K562 (cell line): ENCODE measurements at regions not wholly inside any gene's neighbourhood (a gene's known extent, or its start where the extent isn't known, plus 50 kb on each side); places are given as distances from the start of the nearest gene placed in this dataset.

Experiments used
- ATAC-seq: fragments of 200-7000 bp; cut with Tn5 transposase; 3 replicates; pipeline ENCODE4 v1.9.1; 2020; ENCODE audit warnings: moderate library complexity
- BruUV-seq: library from RNA; stranded (reverse); fragments of 400-500 nt; replicated peaks from 2 replicates; lab custom pipeline; 2021; lab: Mats Ljungman, UMichigan
- CTCF ChIA-PET: fragments of 300-600 bp; formaldehyde crosslinking; extraction: SDS; loops from one replicate; lab custom pipeline; 2021; ENCODE audit warnings: low intra/inter-chr PET ratio; lab: Yijun Ruan, JAX
- POLR2A ChIA-PET: fragments of 300-600, 350-650 bp; sonication (Branson Sonifier 250); formaldehyde crosslinking; extraction: SDS; loops from one replicate; lab custom pipeline; 2021; ENCODE audit warnings: antibody characterized with exemption, inconsistent platforms; lab: Yijun Ruan, JAX
- DNase-seq, 4 experiments: peaks; one replicate each; pipeline versions ENCODE4 v3.0.0 to v3.0.0-alpha.2; 2011 to 2018; ENCODE audit warnings: low spot score in 3 of 4, mixed read lengths in 3 of 4; ENCODE audit errors: extremely low read depth in 1 of 4
- FAIRE-seq: peaks from 2 replicates; lab custom pipeline; 2011; peaks lifted over from hg19 to GRCh38; lab: Jason Lieb, UNC
- H2AFZ ChIP-seq: 2 replicates; pipeline ENCODE4 v1.6.0; 2011; ENCODE audit warnings: low read depth, low read length, control low read depth, inconsistent platforms
- H3K27ac ChIP-seq: fragments of 200-600 bp; 3 replicates; pipeline ENCODE4 v1.8.0; 2011; ENCODE audit warnings: low read depth, mild to moderate bottlenecking, control low read depth, inconsistent platforms, low read length, moderate library complexity, mixed read lengths; ENCODE audit errors: extremely low read depth
- H3K27me3 ChIP-seq, 2 experiments: fragments of 300-600 bp in 1 of 2; 2 replicates in 1 of 2; 3 replicates in 1 of 2; pipeline versions ENCODE4 v1.6.0 to v1.8.0; 2011; ENCODE audit warnings: inconsistent platforms in 2 of 2, low read length in 2 of 2, mild to moderate bottlenecking in 1 of 2, mixed read lengths in 1 of 2, moderate library complexity in 1 of 2; ENCODE audit not compliant: control insufficient read depth in 2 of 2, insufficient read depth in 2 of 2
- H3K36me3 ChIP-seq: fragments of 300-600 bp; 3 replicates; pipeline ENCODE4 v1.8.0; 2011; ENCODE audit warnings: mild to moderate bottlenecking, low read length, inconsistent platforms; ENCODE audit not compliant: control insufficient read depth, insufficient read depth
- H3K4me1 ChIP-seq, 2 experiments: fragments of 200-600 bp in 1 of 2; replicated peaks in 1 of 2; 2 replicates in 1 of 2; 3 replicates in 1 of 2; pipeline versions ENCODE4 v1.5.1 to v1.8.0; 2011; ENCODE audit warnings: inconsistent platforms in 2 of 2, low read length in 2 of 2, mild to moderate bottlenecking in 1 of 2, mixed read lengths in 1 of 2, moderate library complexity in 1 of 2; ENCODE audit not compliant: control insufficient read depth in 2 of 2, insufficient read depth in 2 of 2
- H3K4me2 ChIP-seq: 2 replicates; pipeline ENCODE4 v1.6.1; 2011; ENCODE audit warnings: low read length, control low read depth, inconsistent platforms, mixed read lengths; ENCODE audit not compliant: insufficient read depth
- H3K4me3 ChIP-seq: fragments of 200-600 bp; sonication (generic), shearing (Covaris generic); 2 replicates; pipeline ENCODE4 v1.5.1; 2016; ENCODE audit warnings: control low read depth, inconsistent platforms
- H3K79me2 ChIP-seq: fragments of 200-600 bp; 3 replicates; pipeline ENCODE4 v1.8.0; 2011; ENCODE audit warnings: low read length, inconsistent platforms; ENCODE audit not compliant: control insufficient read depth, insufficient read depth
- H3K9ac ChIP-seq, 2 experiments: 2 replicates each; pipeline versions ENCODE4 v1.6.0 to v1.6.1; 2011; ENCODE audit warnings: low read depth in 2 of 2, low read length in 2 of 2, control low read depth in 1 of 2, inconsistent platforms in 1 of 2, mild to moderate bottlenecking in 1 of 2, mixed read lengths in 1 of 2; ENCODE audit not compliant: insufficient read depth in 1 of 2
- H3K9me1 ChIP-seq: one replicate; pipeline ENCODE4 v1.6.0; 2011; ENCODE audit warnings: inconsistent platforms, mild to moderate bottlenecking, low read length, moderate library complexity; ENCODE audit not compliant: control insufficient read depth, insufficient read depth
- H3K9me3 ChIP-seq: replicated peaks from 2 replicates; pipeline ENCODE4 v1.5.1; 2011; ENCODE audit warnings: low read depth, low read length, inconsistent platforms; ENCODE audit not compliant: control insufficient read depth, insufficient read depth
- H4K20me1 ChIP-seq: replicated peaks from 2 replicates; pipeline ENCODE4 v1.6.1; 2011; ENCODE audit warnings: low read length, inconsistent platforms, mixed read lengths; ENCODE audit not compliant: control insufficient read depth, insufficient read depth
- CBX2 ChIP-seq: fragments of 200-600 bp; sonication (generic); IDR thresholded peaks from one replicate; pipeline ENCODE4 v1.6.1; 2012; ENCODE audit warnings: mild to moderate bottlenecking, low read length, inconsistent platforms; ENCODE audit not compliant: insufficient read depth, poor library complexity, severe bottlenecking
- JUNB ChIP-seq: fragments of 450-650 bp; formaldehyde crosslinking; conservative IDR thresholded peaks from 2 replicates; pipeline ENCODE4 v1.4.0; 2020; ENCODE audit warnings: mild to moderate bottlenecking
- KLF10 ChIP-seq: fragments of 250-450 bp; sonication (Bioruptor Pico); IDR thresholded peaks from 2 replicates; pipeline ENCODE4 v1.6.1; 2021; ENCODE audit warnings: matching md5 sums
- PBX2 ChIP-seq, 2 experiments: IDR thresholded peaks in 1 of 2; conservative IDR thresholded peaks in 1 of 2; 2 replicates each; pipeline ENCODE4 v1.6.1; 2016; ENCODE audit warnings: low read depth in 2 of 2, mild to moderate bottlenecking in 1 of 2, missing compliant biosample characterization in 1 of 2, missing genetic modification characterization in 1 of 2, moderate library complexity in 1 of 2
- WGBS: fragments of 100-300 bp; shearing (Covaris generic); methylation state at CpG from one replicate; pipeline ENCODE4 v1.1.6; 2016; ENCODE audit warnings: low coverage, mixed read lengths; ENCODE audit not compliant: insufficient coverage; ENCODE audit errors: missing lambda C conversion rate; 5-methylcytosine and 5-hydroxymethylcytosine counted together
- in situ Hi-C: fragments of 300-500 bp; cut with MboI; formaldehyde crosslinking; loops from 4 replicates; pipeline ENCODE4 v1.15.0; 2018; ENCODE audit warnings: inconsistent platforms, mixed read lengths
- intact Hi-C: fragments of 100-400 bp; cut with micrococcal nuclease; formaldehyde crosslinking; loops from 2 replicates; pipeline ENCODE4 v1.14.2; 2022

GRCh38 chr22:48952256-48953102 lies 875.2 kb downstream of the BRD1 start:
- Histone ChIP-seq H3K9me3 (no peaks in the 10 kb centered on the region), H4K20me1 (no peaks in the 10 kb centered on the region), H3K27me3 (no peaks in the 10 kb centered on the region; a peak in 1 of 5 replicates), H3K9ac (no peak overlapping the region), H2AFZ (no peak overlapping the region), H3K36me3 (no peaks in the 10 kb centered on the region), H3K27ac (no peak overlapping the region), H3K4me2 (no peak overlapping the region), H3K4me1 (no peaks in the 10 kb centered on the region), H3K79me2 (no peaks in the 10 kb centered on the region), H3K9me1 (no peaks in the 10 kb centered on the region), H3K4me3 (no peak overlapping the region)
- no peak for ATAC-seq
- no peak for DNase-seq
- in situ Hi-C loops = no loop called here
- intact Hi-C loops = no loop called here
- TF ChIP-seq KLF10 (CRISPR knock-in tag) (no peak), JUNB (CRISPR knock-in tag) (no peak), PBX2 (CRISPR knock-in tag; IDR thresholded peaks at IDR 0.05; ENCODE audit: low read depth) (no peak), PBX2 (tag; conservative IDR thresholded peaks at IDR 0.05; ENCODE audit: low read depth) (no peak), CBX2 (no peak)
- ChIA-PET CTCF (no interaction called here), POLR2A (no interaction called here)
- FAIRE-seq = no peak
- BruUV-seq = no TSS peak
- WGBS = 3% methylated on average over 17 of the region's 19 CpGs
